Astrocyte (in vitro differentiated cells and primary cell): ENCODE measurements at regions not wholly inside any gene's neighbourhood (a gene's known extent, or its start where the extent isn't known, plus 50 kb on each side); places are given as distances from the start of the nearest gene placed in this dataset.

Experiments used
- DNase-seq: peaks from one replicate; pipeline ENCODE4 v3.0.0-alpha.2; 2010; ENCODE audit warnings: low read depth
- FAIRE-seq: peaks from 2 replicates; lab custom pipeline; 2011; peaks lifted over from hg19 to GRCh38; lab: Jason Lieb, UNC
- H2AFZ ChIP-seq: 2 replicates; pipeline ENCODE4 v1.6.0; 2012; ENCODE audit warnings: low read depth, low read length, inconsistent platforms
- H3K27ac ChIP-seq: 2 replicates; pipeline ENCODE4 v1.5.1; 2011; ENCODE audit warnings: low read depth, low read length, inconsistent platforms
- H3K27me3 ChIP-seq: 2 replicates; pipeline ENCODE4 v1.6.0; 2011; ENCODE audit warnings: low read length, inconsistent platforms; ENCODE audit not compliant: insufficient read depth
- H3K36me3 ChIP-seq: 2 replicates; pipeline ENCODE4 v1.5.1; 2011; ENCODE audit warnings: low read length, inconsistent platforms; ENCODE audit not compliant: insufficient read depth
- H3K4me1 ChIP-seq: 2 replicates; pipeline ENCODE4 v1.5.1; 2011; ENCODE audit warnings: low read length, inconsistent platforms; ENCODE audit not compliant: insufficient read depth
- H3K4me2 ChIP-seq: 2 replicates; pipeline ENCODE4 v1.6.0; 2012; ENCODE audit warnings: low read length, inconsistent platforms
- H3K4me3 ChIP-seq: 2 replicates; pipeline ENCODE4 v1.5.1; 2011; ENCODE audit warnings: low read depth, mild to moderate bottlenecking, low read length, inconsistent platforms; ENCODE audit not compliant: insufficient read depth
- H3K79me2 ChIP-seq: 2 replicates; pipeline ENCODE4 v1.6.0; 2012; ENCODE audit warnings: mild to moderate bottlenecking, low read length, inconsistent platforms; ENCODE audit not compliant: insufficient read depth
- H3K9ac ChIP-seq: 2 replicates; pipeline ENCODE4 v1.6.0; 2012; ENCODE audit warnings: mild to moderate bottlenecking, low read length, inconsistent platforms
- H3K9me3 ChIP-seq: 2 replicates; pipeline ENCODE4 v1.5.1; 2012; ENCODE audit warnings: low read depth, mild to moderate bottlenecking, low read length, inconsistent platforms; ENCODE audit not compliant: insufficient read depth
- H4K20me1 ChIP-seq: 2 replicates; pipeline ENCODE4 v1.6.0; 2012; ENCODE audit warnings: low read length, inconsistent platforms; ENCODE audit not compliant: insufficient read depth
- H3K27ac Mint-ChIP-seq: one replicate; pipeline ENCODE4 v1.8.0; 2021; ENCODE audit warnings: mild to moderate bottlenecking, mixed read lengths; ENCODE audit not compliant: unreplicated experiment
- H3K27me3 Mint-ChIP-seq: one replicate; pipeline ENCODE4 v1.8.0; 2021; ENCODE audit warnings: low read depth, mixed read lengths; ENCODE audit not compliant: unreplicated experiment
- H3K36me3 Mint-ChIP-seq: one replicate; pipeline ENCODE4 v1.8.0; 2021; ENCODE audit warnings: low read depth, mixed read lengths; ENCODE audit not compliant: unreplicated experiment
- H3K4me1 Mint-ChIP-seq: one replicate; pipeline ENCODE4 v1.8.0; 2021; ENCODE audit warnings: low read depth, mixed read lengths; ENCODE audit not compliant: unreplicated experiment
- H3K4me3 Mint-ChIP-seq: one replicate; pipeline ENCODE4 v1.8.0; 2021; ENCODE audit warnings: mild to moderate bottlenecking, moderate library complexity, mixed read lengths; ENCODE audit not compliant: unreplicated experiment
- H3K9me3 Mint-ChIP-seq: one replicate; pipeline ENCODE4 v1.8.0; 2021; ENCODE audit warnings: mild to moderate bottlenecking, mixed read lengths; ENCODE audit not compliant: unreplicated experiment
- EZH2 ChIP-seq: IDR thresholded peaks from 2 replicates; pipeline ENCODE4 v1.6.1; 2012; ENCODE audit warnings: mild to moderate bottlenecking, low read length, inconsistent platforms; ENCODE audit not compliant: insufficient read depth
- TF ChIP-seq, protein P1 (sequence below): IDR thresholded peaks from 2 replicates; pipeline ENCODE4 v1.5.1; 2011; ENCODE audit warnings: low read depth, mild to moderate bottlenecking, inconsistent platforms, low read length, moderate library complexity; ENCODE audit not compliant: insufficient read depth

DNA sequence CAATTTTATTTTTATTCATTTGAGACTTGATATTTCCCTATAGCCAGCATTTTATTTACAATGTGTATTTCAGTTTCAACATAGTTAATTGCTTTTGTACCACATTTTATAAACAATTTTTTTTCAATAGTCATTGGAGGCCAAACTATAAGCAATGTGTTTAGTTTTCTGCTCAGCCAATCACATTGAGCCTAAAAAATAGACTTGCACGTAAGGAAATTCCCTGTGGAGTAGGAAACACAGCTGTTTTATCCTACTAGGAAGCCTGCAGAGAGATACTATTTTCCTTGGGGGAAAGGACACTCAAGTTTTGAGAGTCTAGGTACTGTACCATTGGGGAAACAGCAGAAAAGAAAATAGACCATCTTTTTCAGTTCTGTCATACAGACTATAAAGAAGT is 410.2 kb upstream of the GOT2 start:
- DNase-seq (no peak), FAIRE-seq (no peak)
- Mint-ChIP-seq H3K27me3 (peaks cover 3% of the 10 kb centered on the region), H3K9me3 (peaks cover 4% of the 10 kb centered on the region), H3K4me1 (peaks cover 7% of the 10 kb centered on the region), H3K4me3 (no peak overlapping the region), H3K27ac (no peak overlapping the region), H3K36me3 (no peaks in the 10 kb centered on the region)
- Histone ChIP-seq H3K4me1 (no peaks in the 10 kb centered on the region), H3K4me3 (no peak overlapping the region), H3K4me2 (no peak overlapping the region), H4K20me1 (no peaks in the 10 kb centered on the region), H3K9ac (no peak overlapping the region), H3K27me3 (no peaks in the 10 kb centered on the region), H3K9me3 (no peaks in the 10 kb centered on the region), H3K36me3 (no peaks in the 10 kb centered on the region), H3K27ac (no peak overlapping the region), H3K79me2 (no peaks in the 10 kb centered on the region), H2AFZ (no peak overlapping the region)
- TF ChIP-seq, protein P1, sequence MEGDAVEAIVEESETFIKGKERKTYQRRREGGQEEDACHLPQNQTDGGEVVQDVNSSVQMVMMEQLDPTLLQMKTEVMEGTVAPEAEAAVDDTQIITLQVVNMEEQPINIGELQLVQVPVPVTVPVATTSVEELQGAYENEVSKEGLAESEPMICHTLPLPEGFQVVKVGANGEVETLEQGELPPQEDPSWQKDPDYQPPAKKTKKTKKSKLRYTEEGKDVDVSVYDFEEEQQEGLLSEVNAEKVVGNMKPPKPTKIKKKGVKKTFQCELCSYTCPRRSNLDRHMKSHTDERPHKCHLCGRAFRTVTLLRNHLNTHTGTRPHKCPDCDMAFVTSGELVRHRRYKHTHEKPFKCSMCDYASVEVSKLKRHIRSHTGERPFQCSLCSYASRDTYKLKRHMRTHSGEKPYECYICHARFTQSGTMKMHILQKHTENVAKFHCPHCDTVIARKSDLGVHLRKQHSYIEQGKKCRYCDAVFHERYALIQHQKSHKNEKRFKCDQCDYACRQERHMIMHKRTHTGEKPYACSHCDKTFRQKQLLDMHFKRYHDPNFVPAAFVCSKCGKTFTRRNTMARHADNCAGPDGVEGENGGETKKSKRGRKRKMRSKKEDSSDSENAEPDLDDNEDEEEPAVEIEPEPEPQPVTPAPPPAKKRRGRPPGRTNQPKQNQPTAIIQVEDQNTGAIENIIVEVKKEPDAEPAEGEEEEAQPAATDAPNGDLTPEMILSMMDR: no peak
- TF ChIP-seq EZH2: no peak

DNA sequence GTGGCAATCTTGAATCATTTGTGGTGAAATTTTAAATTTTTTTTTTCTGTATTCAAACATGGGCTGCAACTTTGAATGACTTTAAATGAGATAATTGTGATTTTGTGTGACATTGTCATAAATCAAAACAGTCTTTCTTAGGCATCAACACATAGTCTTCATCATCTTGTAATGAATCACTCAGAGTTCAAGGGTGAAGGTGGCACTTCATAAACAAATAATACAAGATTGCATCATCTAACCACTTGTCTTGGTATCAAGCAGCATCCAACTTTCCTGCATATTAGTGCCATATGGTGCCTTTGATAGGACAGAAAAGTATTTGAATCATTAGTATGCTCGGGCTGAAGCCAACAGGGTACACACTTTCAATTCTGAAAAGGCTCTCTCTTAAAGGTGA is 392.4 kb upstream of the GOT2 start:
- Mint-ChIP-seq H3K4me3 (no peak overlapping the region), H3K36me3 (no peaks in the 10 kb centered on the region), H3K27ac (no peak overlapping the region), H3K4me1 (no peaks in the 10 kb centered on the region), H3K9me3 (no peaks in the 10 kb centered on the region), H3K27me3 (no peaks in the 10 kb centered on the region)
- H3K79me2 ChIP-seq: no peaks in the 10 kb centered on the region
- H3K27ac ChIP-seq: no peak overlapping the region
- no peaks in the 10 kb centered on the region for H3K27me3 ChIP-seq
- H3K4me1 ChIP-seq: no peaks in the 10 kb centered on the region
- no peak overlapping the region for H3K4me2 ChIP-seq
- H2AFZ ChIP-seq: no peak overlapping the region
- H3K9ac ChIP-seq: no peak overlapping the region
- DNase-seq (no peak), FAIRE-seq (no peak)
- H3K36me3 ChIP-seq: no peaks in the 10 kb centered on the region
- H4K20me1 ChIP-seq: no peaks in the 10 kb centered on the region
- TF ChIP-seq, protein P1: no peak
- no peak for TF ChIP-seq EZH2
- no peak overlapping the region for H3K4me3 ChIP-seq
- H3K9me3 ChIP-seq: peaks cover 3% of the 10 kb centered on the region

DNA sequence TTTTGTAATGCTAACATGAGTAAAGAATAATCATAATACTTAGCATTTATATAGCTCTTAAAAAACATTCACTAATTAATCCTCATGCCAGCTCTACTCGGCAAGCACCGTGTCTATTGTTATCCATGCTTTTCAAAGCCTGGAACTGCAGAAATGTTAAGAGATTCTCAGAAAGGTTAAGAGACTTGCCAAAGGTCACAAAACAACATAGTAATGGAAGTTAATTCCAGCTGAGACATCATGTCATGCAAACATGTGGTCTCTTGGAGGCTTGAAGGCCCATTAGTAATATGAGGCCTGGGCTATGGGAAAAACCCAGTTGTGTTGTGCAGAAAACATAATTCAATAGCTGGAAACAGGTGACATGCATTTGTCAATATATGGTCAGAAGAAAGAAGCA is 389.9 kb upstream of the GOT2 start:
- Mint-ChIP-seq H3K27me3 (no peaks in the 10 kb centered on the region), H3K27ac (no peak overlapping the region), H3K4me3 (no peak overlapping the region), H3K36me3 (no peaks in the 10 kb centered on the region), H3K9me3 (peaks cover 5% of the 10 kb centered on the region), H3K4me1 (no peaks in the 10 kb centered on the region)
- Histone ChIP-seq H3K4me3 (no peak overlapping the region), H3K9me3 (peaks cover 3% of the 10 kb centered on the region), H3K79me2 (no peaks in the 10 kb centered on the region), H3K27ac (no peak overlapping the region), H3K27me3 (no peaks in the 10 kb centered on the region), H3K4me2 (no peak overlapping the region), H3K36me3 (no peaks in the 10 kb centered on the region), H2AFZ (no peak overlapping the region), H3K4me1 (no peaks in the 10 kb centered on the region), H4K20me1 (no peaks in the 10 kb centered on the region), H3K9ac (no peak overlapping the region)
- FAIRE-seq: no peak
- TF ChIP-seq, protein P1: no peak
- TF ChIP-seq EZH2: no peak
- no peak for DNase-seq
